NB4 (cell line): ENCODE measurements at regions not wholly inside any gene's neighbourhood (a gene's known extent, or its start where the extent isn't known, plus 50 kb on each side); places are given as distances from the start of the nearest gene placed in this dataset.

ENCODE experiments used
- DNase-seq: peaks from one replicate; pipeline ENCODE4 v3.0.0; 2010; ENCODE audit warnings: low read depth
- H3K4me3 ChIP-seq: one replicate; pipeline ENCODE4 v1.5.1; 2011; ENCODE audit warnings: mild to moderate bottlenecking, low read depth, low read length, moderate library complexity
- MYC ChIP-seq: IDR thresholded peaks from 2 replicates; pipeline ENCODE4 v1.6.1; 2011; ENCODE audit warnings: low read depth, low read length
- POLR2A ChIP-seq: IDR thresholded peaks from 2 replicates; pipeline ENCODE4 v1.6.1; 2011; ENCODE audit warnings: mild to moderate bottlenecking; ENCODE audit not compliant: insufficient read length; ENCODE audit errors: extremely low read depth
- TF ChIP-seq, protein P1 (sequence below): IDR thresholded peaks from one replicate; pipeline ENCODE4 v1.5.1; 2012; ENCODE audit warnings: low read depth, low read length
- TF ChIP-seq, protein P2 (sequence below): IDR thresholded peaks from 2 replicates; pipeline ENCODE4 v1.6.1; 2011; ENCODE audit warnings: low read depth, low read length

DNA sequence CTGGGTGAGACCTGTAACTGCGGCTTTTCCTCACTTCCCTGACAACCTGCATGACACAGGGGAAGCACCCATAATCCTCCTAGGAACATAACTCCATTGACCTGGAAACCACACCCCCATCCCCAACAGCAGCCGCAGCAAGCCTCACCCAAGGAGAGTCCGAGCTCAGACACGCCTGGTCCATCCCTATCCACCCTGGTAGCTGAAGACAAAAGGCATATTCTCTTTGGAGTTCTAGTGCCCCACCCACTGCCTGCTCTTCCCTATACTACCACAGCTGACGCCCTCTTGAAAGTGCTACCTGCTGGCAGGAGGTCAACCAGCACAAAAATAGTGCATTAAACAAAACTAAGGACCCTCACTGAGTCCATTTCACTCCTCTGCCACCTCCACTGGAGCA, 1080.9 kb upstream of the IGFBP7 start:
- no peak overlapping the region for H3K4me3 ChIP-seq
- TF ChIP-seq, protein P1, sequence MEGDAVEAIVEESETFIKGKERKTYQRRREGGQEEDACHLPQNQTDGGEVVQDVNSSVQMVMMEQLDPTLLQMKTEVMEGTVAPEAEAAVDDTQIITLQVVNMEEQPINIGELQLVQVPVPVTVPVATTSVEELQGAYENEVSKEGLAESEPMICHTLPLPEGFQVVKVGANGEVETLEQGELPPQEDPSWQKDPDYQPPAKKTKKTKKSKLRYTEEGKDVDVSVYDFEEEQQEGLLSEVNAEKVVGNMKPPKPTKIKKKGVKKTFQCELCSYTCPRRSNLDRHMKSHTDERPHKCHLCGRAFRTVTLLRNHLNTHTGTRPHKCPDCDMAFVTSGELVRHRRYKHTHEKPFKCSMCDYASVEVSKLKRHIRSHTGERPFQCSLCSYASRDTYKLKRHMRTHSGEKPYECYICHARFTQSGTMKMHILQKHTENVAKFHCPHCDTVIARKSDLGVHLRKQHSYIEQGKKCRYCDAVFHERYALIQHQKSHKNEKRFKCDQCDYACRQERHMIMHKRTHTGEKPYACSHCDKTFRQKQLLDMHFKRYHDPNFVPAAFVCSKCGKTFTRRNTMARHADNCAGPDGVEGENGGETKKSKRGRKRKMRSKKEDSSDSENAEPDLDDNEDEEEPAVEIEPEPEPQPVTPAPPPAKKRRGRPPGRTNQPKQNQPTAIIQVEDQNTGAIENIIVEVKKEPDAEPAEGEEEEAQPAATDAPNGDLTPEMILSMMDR = no peak
- TF ChIP-seq POLR2A = no peak
- TF ChIP-seq, protein P2, sequence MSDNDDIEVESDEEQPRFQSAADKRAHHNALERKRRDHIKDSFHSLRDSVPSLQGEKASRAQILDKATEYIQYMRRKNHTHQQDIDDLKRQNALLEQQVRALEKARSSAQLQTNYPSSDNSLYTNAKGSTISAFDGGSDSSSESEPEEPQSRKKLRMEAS = no peak
- TF ChIP-seq MYC = no peak
- DNase-seq = no peak

DNA sequence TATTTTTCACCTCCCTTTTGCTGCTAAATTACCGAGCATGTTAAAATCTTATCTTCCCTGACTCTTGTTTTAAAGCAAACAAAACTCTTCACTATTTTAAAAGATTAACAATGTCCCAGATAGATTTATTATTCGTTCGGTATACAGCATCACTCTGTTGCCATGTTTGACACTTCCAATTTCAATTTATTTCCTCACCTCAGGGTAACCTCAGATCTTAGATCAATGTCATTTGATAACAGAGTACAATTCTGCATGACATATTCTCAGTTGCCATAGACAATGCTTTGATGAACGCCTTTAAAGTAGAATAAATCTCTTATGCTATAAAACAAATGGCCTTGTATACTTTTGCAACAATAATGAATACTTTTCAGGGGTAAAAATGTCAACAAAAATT, 1078.1 kb upstream of the IGFBP7 start:
- no peak overlapping the region for H3K4me3 ChIP-seq
- TF ChIP-seq, protein P1 = no peak
- TF ChIP-seq POLR2A = no peak
- TF ChIP-seq, protein P2 = no peak
- no peak for TF ChIP-seq MYC
- DNase-seq = no peak

DNA sequence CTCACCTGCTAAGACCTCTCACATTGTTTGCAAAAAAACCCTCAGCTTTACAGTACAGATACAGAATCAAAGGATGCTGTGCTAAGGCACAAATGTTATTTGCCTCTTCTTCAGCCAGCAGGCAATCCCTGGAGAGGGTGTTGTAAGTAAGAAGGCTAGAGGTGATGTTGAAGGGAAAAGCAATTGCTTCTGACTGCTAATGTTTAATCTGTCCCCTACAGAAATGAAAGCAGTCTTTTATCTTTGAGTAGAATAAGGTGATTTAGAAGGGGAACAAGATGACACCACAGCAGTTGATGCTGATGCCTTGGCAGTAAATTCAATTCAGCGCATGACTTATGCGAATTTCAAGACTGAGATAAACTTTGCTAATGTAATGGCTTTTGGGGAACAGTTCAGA, 1064.8 kb upstream of the IGFBP7 start:
- no peak for DNase-seq
- TF ChIP-seq, protein P1 = no peak
- TF ChIP-seq POLR2A = no peak
- H3K4me3 ChIP-seq = no peak overlapping the region

DNA sequence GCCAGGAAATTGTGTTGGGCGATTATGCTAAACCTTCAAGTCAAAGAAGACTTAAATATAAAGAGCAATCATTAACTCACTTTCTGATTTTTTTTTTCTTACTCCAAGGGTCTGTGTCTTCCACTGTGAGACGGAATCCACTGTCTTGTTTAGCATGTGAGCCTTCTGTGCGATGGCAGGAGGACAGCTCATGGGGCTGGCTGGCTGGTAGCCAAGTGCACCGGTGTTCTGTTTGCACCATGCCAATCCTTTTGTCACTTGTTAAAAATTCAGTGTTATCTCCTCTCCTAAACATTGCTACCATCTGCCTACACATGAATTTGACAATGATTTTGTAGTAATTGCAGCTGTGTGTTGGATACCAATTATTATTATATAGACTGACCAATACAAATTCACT, 1056.3 kb upstream of the IGFBP7 start:
- TF ChIP-seq, protein P1 = no peak
- TF ChIP-seq MYC (no peak), POLR2A (no peak)
- TF ChIP-seq, protein P2 = no peak
- no peak overlapping the region for H3K4me3 ChIP-seq
- DNase-seq = no peak

DNA sequence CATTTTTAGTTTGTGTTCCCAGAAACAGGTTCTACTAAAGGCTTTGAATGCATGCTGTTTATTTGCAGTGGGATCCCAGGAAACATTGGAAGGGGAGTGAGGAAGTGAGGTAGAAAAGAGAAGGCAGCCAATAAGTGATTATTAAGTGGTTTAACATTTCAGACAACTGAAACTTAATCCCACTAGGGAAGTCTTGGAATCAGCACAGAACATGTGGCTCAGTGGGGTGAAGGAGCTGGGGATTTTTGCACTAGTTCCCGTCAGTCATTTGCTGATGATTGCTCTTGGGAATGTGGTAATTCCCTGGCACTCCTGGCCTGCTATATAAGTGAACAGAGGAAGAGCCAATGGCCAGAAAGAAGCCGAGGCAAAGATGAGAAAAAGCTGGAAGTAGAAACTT, 1053.0 kb upstream of the IGFBP7 start:
- no peak for TF ChIP-seq MYC
- no peak for TF ChIP-seq POLR2A
- TF ChIP-seq, protein P2 = no peak
- TF ChIP-seq, protein P1 = no peak
- DNase-seq = no peak
- no peak overlapping the region for H3K4me3 ChIP-seq

DNA sequence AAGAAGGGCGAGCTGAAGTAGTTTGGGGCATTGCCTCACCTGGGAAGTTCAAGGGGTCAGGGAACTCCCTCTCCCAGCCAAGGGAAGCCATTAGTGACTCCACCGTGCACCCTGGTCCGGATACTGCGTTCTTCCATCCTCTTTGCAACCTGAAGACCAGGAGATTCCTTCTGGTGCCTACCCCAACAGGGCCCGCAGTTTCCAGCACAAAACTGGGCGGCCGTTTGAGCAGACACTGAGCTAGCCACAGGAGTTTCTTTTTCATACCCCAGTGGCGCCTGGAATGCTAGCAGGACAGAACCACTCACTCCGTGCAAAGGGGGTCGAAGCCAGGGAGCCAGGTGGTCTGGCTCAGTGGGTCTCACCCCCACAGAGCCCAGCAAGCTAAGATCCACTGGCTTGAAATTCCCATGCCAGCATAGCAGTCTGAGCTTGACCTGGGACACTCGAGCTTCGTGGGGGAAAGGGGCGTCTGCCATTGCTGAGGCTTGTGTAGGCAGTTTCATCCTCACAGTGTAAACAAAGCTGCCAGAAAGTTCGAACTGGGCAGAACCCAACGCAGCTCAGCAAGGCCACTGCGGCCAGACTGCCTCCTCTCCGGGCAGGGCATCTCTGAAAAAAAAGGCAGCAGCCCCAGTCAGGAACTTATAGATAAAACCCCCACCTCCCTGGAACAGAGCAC, 1039.4 kb upstream of the IGFBP7 start:
- no peak for TF ChIP-seq POLR2A
- TF ChIP-seq, protein P2 = no peak
- TF ChIP-seq, protein P1 = no peak
- TF ChIP-seq MYC = no peak

More for the DNA sequence above, 1039.4 kb upstream of the IGFBP7 start:
- H3K4me3 ChIP-seq = no peak overlapping the region
- no peak for DNase-seq
